GM23338 (cell line): ENCODE measurements at regions not wholly inside any gene's neighbourhood (a gene's known extent, or its start where the extent isn't known, plus 50 kb on each side); places are given as distances from the start of the nearest gene placed in this dataset.

Source experiments
- ATAC-seq: fragments of 200-7000 bp; cut with Tn5 transposase; 3 replicates; pipeline ENCODE4 v1.9.1; 2020
- DNase-seq: peaks from one replicate; pipeline ENCODE4 v3.0.0-alpha.2; 2015; ENCODE audit warnings: low spot score
- H2AFZ ChIP-seq: fragments of 200-600 bp; sonication (generic); 2 replicates; pipeline ENCODE4 v1.8.0; 2016; ENCODE audit warnings: antibody characterized with exemption, mild to moderate bottlenecking, moderate library complexity
- H3F3A ChIP-seq: fragments of 200-600 bp; sonication (generic); replicated peaks from 2 replicates; pipeline ENCODE4 v1.8.0; 2017; ENCODE audit warnings: antibody characterized with exemption, mixed run types, low read depth
- H3K27ac ChIP-seq: fragments of 200-600 bp; sonication (generic); 2 replicates; pipeline ENCODE4 v1.6.1; 2016; ENCODE audit warnings: low read depth
- H3K27me3 ChIP-seq: fragments of 200-600 bp; sonication (generic); 2 replicates; pipeline ENCODE4 v1.8.0; 2016; ENCODE audit warnings: mild to moderate bottlenecking, mixed run types, moderate library complexity; ENCODE audit not compliant: insufficient read depth
- H3K36me3 ChIP-seq: fragments of 200-600 bp; sonication (generic); 2 replicates; pipeline ENCODE4 v1.8.0; 2016; ENCODE audit warnings: mild to moderate bottlenecking; ENCODE audit not compliant: insufficient read depth
- H3K4me1 ChIP-seq: fragments of 200-600 bp; sonication (generic); 2 replicates; pipeline ENCODE4 v1.8.0; 2016; ENCODE audit warnings: mild to moderate bottlenecking, moderate library complexity; ENCODE audit not compliant: insufficient read depth
- H3K4me2 ChIP-seq: fragments of 200-600 bp; sonication (generic); 2 replicates; pipeline ENCODE4 v1.7.1; 2017; ENCODE audit warnings: mixed run types
- H3K4me3 ChIP-seq: fragments of 200-600 bp; sonication (generic); 2 replicates; pipeline ENCODE4 v1.6.1; 2016; ENCODE audit warnings: mixed run types
- H3K79me2 ChIP-seq: fragments of 200-600 bp; sonication (generic); replicated peaks from 2 replicates; pipeline ENCODE4 v1.8.0; 2017; ENCODE audit warnings: mild to moderate bottlenecking; ENCODE audit not compliant: insufficient read depth
- H3K9me2 ChIP-seq: fragments of 200-600 bp; sonication (generic); 2 replicates; pipeline ENCODE4 v1.8.0; 2017; ENCODE audit not compliant: insufficient read depth
- H4K20me1 ChIP-seq: fragments of 200-600 bp; sonication (generic); replicated peaks from 2 replicates; pipeline ENCODE4 v1.8.0; 2017; ENCODE audit warnings: mild to moderate bottlenecking; ENCODE audit not compliant: insufficient read depth
- H3K27ac Mint-ChIP-seq: 2 replicates; pipeline ENCODE4 v1.8.0; 2020; ENCODE audit warnings: inconsistent platforms, mild to moderate bottlenecking, moderate library complexity, mixed read lengths
- H3K27me3 Mint-ChIP-seq: 3 replicates; pipeline ENCODE4 v1.8.0; 2022; ENCODE audit warnings: low read depth, mild to moderate bottlenecking, moderate library complexity, mixed read lengths, inconsistent platforms; ENCODE audit not compliant: insufficient read depth, poor library complexity
- H3K36me3 Mint-ChIP-seq: 3 replicates; pipeline ENCODE4 v1.8.0; 2021; ENCODE audit warnings: low read depth, mild to moderate bottlenecking, inconsistent platforms, moderate library complexity, mixed read lengths
- H3K4me1 Mint-ChIP-seq: 3 replicates; pipeline ENCODE4 v1.8.0; 2020; ENCODE audit warnings: mild to moderate bottlenecking, inconsistent platforms, mixed read lengths
- H3K4me3 Mint-ChIP-seq: 3 replicates; pipeline ENCODE4 v1.8.0; 2021; ENCODE audit warnings: moderate library complexity, mild to moderate bottlenecking, inconsistent platforms, mixed read lengths
- H3K9me3 Mint-ChIP-seq: 3 replicates; pipeline ENCODE4 v1.8.0; 2020; ENCODE audit warnings: moderate library complexity, mild to moderate bottlenecking, inconsistent platforms, mixed read lengths
- CREB1 ChIP-seq: fragments of 250-450 bp; sonication (Bioruptor Pico); IDR thresholded peaks from 2 replicates; pipeline ENCODE4 v1.5.0; 2020; ENCODE audit warnings: low read depth, mild to moderate bottlenecking, moderate library complexity
- EZH2 ChIP-seq: fragments of 200-600 bp; sonication (generic); IDR thresholded peaks from one replicate; pipeline ENCODE4 v1.8.0; 2017; ENCODE audit warnings: antibody characterized with exemption, mild to moderate bottlenecking, low read depth; ENCODE audit not compliant: unreplicated experiment
- EZH2phosphoT487 ChIP-seq: fragments of 200-600 bp; sonication (generic); IDR thresholded peaks from one replicate; pipeline ENCODE4 v1.8.1; 2018; ENCODE audit warnings: antibody characterized with exemption; ENCODE audit not compliant: unreplicated experiment
- JUNB ChIP-seq: IDR thresholded peaks from one replicate; pipeline ENCODE4 v1.6.1; 2016; ENCODE audit warnings: antibody characterized with exemption; ENCODE audit not compliant: unreplicated experiment
- NANOG ChIP-seq: IDR thresholded peaks from 2 replicates; pipeline ENCODE4 v1.6.1; 2016; ENCODE audit warnings: antibody characterized with exemption, borderline replicate concordance
- POLR2AphosphoS5 ChIP-seq: IDR thresholded peaks from 2 replicates; pipeline ENCODE4 v1.6.1; 2016; ENCODE audit warnings: antibody characterized with exemption, low read depth
- STAT1 ChIP-seq: IDR thresholded peaks from one replicate; pipeline ENCODE4 v1.6.1; 2016; ENCODE audit warnings: antibody characterized with exemption; ENCODE audit not compliant: unreplicated experiment
- ZNF114 ChIP-seq: fragments of 250-450 bp; sonication (Bioruptor Pico); IDR thresholded peaks from 2 replicates; pipeline ENCODE4 v1.5.0; 2020; ENCODE audit warnings: mild to moderate bottlenecking, moderate library complexity
- ZNF331 ChIP-seq: fragments of 250-450 bp; sonication (Bioruptor Pico); IDR thresholded peaks from 2 replicates; pipeline ENCODE4 v1.5.0; 2020; ENCODE audit warnings: low read depth, mild to moderate bottlenecking, moderate library complexity
- TF ChIP-seq, protein P1 (sequence below): fragments of 250-450 bp; sonication (Bioruptor Pico); IDR thresholded peaks from 2 replicates; pipeline ENCODE4 v1.5.0; 2020; ENCODE audit warnings: mild to moderate bottlenecking, moderate library complexity
- TF ChIP-seq, protein P2 (sequence below): IDR thresholded peaks from 2 replicates; pipeline ENCODE4 v1.6.1; 2016; ENCODE audit warnings: antibody characterized with exemption
- TF ChIP-seq, protein P3 (sequence below): IDR thresholded peaks from one replicate; pipeline ENCODE4 v1.6.1; 2018; ENCODE audit warnings: antibody characterized with exemption; ENCODE audit not compliant: unreplicated experiment
- TF ChIP-seq, protein P4 (sequence below), 2 experiments: fragments of 200-600 bp in 1 of 2; sonication (generic) in 1 of 2; conservative IDR thresholded peaks; 2 replicates each; pipeline versions ENCODE4 v1.5.1 to v1.6.1; 2016 to 2017; ENCODE audit warnings: antibody characterized with exemption in 2 of 2, low read depth in 2 of 2, mild to moderate bottlenecking in 2 of 2, moderate library complexity in 1 of 2

DNA sequence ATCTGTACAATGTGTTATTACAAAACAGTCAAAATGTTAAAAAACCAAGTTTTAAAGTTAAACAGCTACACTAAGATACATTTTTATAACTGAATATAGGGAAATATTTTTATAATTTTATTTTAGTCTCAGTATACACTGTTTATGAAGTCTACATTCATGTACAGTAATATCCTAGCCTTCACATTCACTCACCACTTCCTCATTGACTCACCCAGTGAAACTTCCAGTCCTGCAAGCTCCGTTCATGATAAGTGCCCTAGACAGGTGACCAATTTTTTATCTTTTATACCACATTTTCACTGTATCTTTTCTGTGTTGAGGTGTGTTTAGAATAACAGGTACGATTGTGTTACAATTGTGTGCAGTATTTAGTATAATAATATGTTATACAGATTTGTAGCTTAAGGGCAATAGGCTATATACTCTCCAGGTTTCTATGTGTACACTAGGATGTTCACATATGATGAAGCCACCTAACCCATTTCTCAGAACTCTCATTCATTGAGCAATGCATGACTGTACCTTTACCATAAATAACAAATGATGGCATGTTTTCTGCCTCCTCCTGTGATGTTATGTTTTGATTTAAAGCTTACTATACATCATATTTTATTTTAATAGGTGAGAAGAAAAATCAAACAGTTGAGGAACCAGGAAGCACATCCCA is 388.4 kb upstream of the NDN start:
- Histone ChIP-seq H3K27me3 (no peaks in the 10 kb centered on the region), H3K9me2 (no peaks in the 10 kb centered on the region; the same call in 1 of the 2 replicates), H4K20me1 (no peaks in the 10 kb centered on the region), H3K4me2 (no peak overlapping the region), H3K4me1 (no peaks in the 10 kb centered on the region), H3K79me2 (no peaks in the 10 kb centered on the region), H3K27ac (no peak overlapping the region), H3K36me3 (peaks cover 18% of the 10 kb centered on the region; the same call in 1 of the 2 replicates), H2AFZ (no peak overlapping the region), H3K4me3 (no peak overlapping the region), H3F3A (no peaks in the 10 kb centered on the region)
- no peak for DNase-seq
- Mint-ChIP-seq H3K9me3 (peaks cover 82% of the 10 kb centered on the region), H3K27ac (no peak overlapping the region), H3K36me3 (peaks cover 17% of the 10 kb centered on the region), H3K4me1 (no peaks in the 10 kb centered on the region; the same call in 2 of the 3 replicates), H3K27me3 (peaks cover under 1% of the 10 kb centered on the region), H3K4me3 (no peak overlapping the region)
- TF ChIP-seq, protein P1, sequence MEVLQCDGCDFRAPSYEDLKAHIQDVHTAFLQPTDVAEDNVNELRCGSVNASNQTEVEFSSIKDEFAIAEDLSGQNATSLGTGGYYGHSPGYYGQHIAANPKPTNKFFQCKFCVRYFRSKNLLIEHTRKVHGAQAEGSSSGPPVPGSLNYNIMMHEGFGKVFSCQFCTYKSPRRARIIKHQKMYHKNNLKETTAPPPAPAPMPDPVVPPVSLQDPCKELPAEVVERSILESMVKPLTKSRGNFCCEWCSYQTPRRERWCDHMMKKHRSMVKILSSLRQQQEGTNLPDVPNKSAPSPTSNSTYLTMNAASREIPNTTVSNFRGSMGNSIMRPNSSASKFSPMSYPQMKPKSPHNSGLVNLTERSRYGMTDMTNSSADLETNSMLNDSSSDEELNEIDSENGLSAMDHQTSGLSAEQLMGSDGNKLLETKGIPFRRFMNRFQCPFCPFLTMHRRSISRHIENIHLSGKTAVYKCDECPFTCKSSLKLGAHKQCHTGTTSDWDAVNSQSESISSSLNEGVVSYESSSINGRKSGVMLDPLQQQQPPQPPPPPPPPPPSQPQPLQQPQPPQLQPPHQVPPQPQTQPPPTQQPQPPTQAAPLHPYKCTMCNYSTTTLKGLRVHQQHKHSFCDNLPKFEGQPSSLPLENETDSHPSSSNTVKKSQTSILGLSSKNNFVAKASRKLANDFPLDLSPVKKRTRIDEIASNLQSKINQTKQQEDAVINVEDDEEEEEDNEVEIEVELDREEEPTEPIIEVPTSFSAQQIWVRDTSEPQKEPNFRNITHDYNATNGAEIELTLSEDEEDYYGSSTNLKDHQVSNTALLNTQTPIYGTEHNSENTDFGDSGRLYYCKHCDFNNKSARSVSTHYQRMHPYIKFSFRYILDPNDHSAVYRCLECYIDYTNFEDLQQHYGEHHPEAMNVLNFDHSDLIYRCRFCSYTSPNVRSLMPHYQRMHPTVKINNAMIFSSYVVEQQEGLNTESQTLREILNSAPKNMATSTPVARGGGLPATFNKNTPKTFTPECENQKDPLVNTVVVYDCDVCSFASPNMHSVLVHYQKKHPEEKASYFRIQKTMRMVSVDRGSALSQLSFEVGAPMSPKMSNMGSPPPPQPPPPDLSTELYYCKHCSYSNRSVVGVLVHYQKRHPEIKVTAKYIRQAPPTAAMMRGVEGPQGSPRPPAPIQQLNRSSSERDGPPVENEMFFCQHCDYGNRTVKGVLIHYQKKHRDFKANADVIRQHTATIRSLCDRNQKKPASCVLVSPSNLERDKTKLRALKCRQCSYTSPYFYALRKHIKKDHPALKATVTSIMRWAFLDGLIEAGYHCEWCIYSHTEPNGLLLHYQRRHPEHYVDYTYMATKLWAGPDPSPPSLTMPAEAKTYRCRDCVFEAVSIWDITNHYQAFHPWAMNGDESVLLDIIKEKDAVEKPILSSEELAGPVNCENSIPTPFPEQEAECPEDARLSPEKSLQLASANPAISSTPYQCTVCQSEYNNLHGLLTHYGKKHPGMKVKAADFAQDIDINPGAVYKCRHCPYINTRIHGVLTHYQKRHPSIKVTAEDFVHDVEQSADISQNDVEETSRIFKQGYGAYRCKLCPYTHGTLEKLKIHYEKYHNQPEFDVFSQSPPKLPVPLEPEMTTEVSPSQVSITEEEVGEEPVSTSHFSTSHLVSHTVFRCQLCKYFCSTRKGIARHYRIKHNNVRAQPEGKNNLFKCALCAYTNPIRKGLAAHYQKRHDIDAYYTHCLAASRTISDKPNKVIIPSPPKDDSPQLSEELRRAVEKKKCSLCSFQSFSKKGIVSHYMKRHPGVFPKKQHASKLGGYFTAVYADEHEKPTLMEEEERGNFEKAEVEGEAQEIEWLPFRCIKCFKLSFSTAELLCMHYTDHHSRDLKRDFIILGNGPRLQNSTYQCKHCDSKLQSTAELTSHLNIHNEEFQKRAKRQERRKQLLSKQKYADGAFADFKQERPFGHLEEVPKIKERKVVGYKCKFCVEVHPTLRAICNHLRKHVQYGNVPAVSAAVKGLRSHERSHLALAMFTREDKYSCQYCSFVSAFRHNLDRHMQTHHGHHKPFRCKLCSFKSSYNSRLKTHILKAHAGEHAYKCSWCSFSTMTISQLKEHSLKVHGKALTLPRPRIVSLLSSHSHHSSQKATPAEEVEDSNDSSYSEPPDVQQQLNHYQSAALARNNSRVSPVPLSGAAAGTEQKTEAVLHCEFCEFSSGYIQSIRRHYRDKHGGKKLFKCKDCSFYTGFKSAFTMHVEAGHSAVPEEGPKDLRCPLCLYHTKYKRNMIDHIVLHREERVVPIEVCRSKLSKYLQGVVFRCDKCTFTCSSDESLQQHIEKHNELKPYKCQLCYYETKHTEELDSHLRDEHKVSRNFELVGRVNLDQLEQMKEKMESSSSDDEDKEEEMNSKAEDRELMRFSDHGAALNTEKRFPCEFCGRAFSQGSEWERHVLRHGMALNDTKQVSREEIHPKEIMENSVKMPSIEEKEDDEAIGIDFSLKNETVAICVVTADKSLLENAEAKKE (CRISPR knock-in tag): no peak
- TF ChIP-seq, protein P2, sequence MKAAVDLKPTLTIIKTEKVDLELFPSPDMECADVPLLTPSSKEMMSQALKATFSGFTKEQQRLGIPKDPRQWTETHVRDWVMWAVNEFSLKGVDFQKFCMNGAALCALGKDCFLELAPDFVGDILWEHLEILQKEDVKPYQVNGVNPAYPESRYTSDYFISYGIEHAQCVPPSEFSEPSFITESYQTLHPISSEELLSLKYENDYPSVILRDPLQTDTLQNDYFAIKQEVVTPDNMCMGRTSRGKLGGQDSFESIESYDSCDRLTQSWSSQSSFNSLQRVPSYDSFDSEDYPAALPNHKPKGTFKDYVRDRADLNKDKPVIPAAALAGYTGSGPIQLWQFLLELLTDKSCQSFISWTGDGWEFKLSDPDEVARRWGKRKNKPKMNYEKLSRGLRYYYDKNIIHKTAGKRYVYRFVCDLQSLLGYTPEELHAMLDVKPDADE: no peak
- no peak for TF ChIP-seq POLR2AphosphoS5
- TF ChIP-seq, protein P3, sequence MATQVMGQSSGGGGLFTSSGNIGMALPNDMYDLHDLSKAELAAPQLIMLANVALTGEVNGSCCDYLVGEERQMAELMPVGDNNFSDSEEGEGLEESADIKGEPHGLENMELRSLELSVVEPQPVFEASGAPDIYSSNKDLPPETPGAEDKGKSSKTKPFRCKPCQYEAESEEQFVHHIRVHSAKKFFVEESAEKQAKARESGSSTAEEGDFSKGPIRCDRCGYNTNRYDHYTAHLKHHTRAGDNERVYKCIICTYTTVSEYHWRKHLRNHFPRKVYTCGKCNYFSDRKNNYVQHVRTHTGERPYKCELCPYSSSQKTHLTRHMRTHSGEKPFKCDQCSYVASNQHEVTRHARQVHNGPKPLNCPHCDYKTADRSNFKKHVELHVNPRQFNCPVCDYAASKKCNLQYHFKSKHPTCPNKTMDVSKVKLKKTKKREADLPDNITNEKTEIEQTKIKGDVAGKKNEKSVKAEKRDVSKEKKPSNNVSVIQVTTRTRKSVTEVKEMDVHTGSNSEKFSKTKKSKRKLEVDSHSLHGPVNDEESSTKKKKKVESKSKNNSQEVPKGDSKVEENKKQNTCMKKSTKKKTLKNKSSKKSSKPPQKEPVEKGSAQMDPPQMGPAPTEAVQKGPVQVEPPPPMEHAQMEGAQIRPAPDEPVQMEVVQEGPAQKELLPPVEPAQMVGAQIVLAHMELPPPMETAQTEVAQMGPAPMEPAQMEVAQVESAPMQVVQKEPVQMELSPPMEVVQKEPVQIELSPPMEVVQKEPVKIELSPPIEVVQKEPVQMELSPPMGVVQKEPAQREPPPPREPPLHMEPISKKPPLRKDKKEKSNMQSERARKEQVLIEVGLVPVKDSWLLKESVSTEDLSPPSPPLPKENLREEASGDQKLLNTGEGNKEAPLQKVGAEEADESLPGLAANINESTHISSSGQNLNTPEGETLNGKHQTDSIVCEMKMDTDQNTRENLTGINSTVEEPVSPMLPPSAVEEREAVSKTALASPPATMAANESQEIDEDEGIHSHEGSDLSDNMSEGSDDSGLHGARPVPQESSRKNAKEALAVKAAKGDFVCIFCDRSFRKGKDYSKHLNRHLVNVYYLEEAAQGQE: no peak
- TF ChIP-seq CREB1: no peak
- no peak for TF ChIP-seq STAT1
- no peak for TF ChIP-seq ZNF331
- TF ChIP-seq EZH2: no peak
- no peak for TF ChIP-seq NANOG
- TF ChIP-seq, protein P4, sequence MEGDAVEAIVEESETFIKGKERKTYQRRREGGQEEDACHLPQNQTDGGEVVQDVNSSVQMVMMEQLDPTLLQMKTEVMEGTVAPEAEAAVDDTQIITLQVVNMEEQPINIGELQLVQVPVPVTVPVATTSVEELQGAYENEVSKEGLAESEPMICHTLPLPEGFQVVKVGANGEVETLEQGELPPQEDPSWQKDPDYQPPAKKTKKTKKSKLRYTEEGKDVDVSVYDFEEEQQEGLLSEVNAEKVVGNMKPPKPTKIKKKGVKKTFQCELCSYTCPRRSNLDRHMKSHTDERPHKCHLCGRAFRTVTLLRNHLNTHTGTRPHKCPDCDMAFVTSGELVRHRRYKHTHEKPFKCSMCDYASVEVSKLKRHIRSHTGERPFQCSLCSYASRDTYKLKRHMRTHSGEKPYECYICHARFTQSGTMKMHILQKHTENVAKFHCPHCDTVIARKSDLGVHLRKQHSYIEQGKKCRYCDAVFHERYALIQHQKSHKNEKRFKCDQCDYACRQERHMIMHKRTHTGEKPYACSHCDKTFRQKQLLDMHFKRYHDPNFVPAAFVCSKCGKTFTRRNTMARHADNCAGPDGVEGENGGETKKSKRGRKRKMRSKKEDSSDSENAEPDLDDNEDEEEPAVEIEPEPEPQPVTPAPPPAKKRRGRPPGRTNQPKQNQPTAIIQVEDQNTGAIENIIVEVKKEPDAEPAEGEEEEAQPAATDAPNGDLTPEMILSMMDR (conservative IDR thresholded peaks at IDR 0.05; ENCODE audit: low read depth in 2 of 2): no peak
- no peak for TF ChIP-seq EZH2phosphoT487
- no peak for TF ChIP-seq JUNB
- TF ChIP-seq ZNF114: no peak
- ATAC-seq: no peak
